OCI-LY3 (cell line): ENCODE measurements at regions not wholly inside any gene's neighbourhood (a gene's known extent, or its start where the extent isn't known, plus 50 kb on each side); places are given as distances from the start of the nearest gene placed in this dataset.

Experiments
- EZH2phosphoT487 ChIP-seq: fragments of 200-600 bp; shearing (Covaris generic); IDR thresholded peaks from 2 replicates; pipeline ENCODE4 v1.6.1; 2018; ENCODE audit warnings: antibody characterized with exemption, mixed run types, low read depth
- TF ChIP-seq, protein P1 (sequence below): fragments of 200-600, 300-600 bp; sonication (generic); IDR thresholded peaks from 2 replicates; pipeline ENCODE4 v1.5.1; 2014; ENCODE audit warnings: antibody characterized with exemption, low read length, low read depth

DNA sequence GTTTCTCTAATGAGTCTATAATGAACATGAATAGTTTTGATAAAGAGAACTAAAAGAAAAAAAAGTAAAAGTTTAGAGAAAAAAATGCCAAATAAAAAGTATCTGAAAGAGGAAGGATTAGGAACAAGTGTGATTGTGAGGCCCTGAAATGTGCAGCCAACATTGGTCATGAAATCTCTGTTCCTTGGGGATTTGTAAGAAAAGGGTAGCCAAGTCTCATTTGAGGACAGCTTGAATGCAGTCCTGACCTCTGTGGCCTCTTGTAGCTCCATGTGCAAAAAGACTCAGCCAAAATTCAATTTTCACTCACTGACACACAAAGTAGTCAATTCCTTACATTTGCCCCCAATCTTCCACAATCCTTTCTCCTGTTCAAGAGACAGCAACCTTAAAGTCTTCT, 167.9 kb downstream of the KLF12 start:
- TF ChIP-seq, protein P1, sequence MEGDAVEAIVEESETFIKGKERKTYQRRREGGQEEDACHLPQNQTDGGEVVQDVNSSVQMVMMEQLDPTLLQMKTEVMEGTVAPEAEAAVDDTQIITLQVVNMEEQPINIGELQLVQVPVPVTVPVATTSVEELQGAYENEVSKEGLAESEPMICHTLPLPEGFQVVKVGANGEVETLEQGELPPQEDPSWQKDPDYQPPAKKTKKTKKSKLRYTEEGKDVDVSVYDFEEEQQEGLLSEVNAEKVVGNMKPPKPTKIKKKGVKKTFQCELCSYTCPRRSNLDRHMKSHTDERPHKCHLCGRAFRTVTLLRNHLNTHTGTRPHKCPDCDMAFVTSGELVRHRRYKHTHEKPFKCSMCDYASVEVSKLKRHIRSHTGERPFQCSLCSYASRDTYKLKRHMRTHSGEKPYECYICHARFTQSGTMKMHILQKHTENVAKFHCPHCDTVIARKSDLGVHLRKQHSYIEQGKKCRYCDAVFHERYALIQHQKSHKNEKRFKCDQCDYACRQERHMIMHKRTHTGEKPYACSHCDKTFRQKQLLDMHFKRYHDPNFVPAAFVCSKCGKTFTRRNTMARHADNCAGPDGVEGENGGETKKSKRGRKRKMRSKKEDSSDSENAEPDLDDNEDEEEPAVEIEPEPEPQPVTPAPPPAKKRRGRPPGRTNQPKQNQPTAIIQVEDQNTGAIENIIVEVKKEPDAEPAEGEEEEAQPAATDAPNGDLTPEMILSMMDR, result no peak
- TF ChIP-seq EZH2phosphoT487, result no peak
